HUES64 (cell line): ENCODE measurements at regions not wholly inside any gene's neighbourhood (a gene's known extent, or its start where the extent isn't known, plus 50 kb on each side); places are given as distances from the start of the nearest gene placed in this dataset.

Experiments used
- H3K27ac ChIP-seq: 2 replicates; pipeline ENCODE4 v1.7.0; 2013; ENCODE audit warnings: low read depth, low read length, inconsistent platforms
- H3K27me3 ChIP-seq: 2 replicates; pipeline ENCODE4 v1.6.1; 2013; ENCODE audit warnings: mild to moderate bottlenecking, low read length; ENCODE audit not compliant: insufficient read depth
- H3K36me3 ChIP-seq: 2 replicates; pipeline ENCODE4 v1.6.1; 2013; ENCODE audit warnings: mild to moderate bottlenecking, low read length; ENCODE audit not compliant: insufficient read depth
- H3K4me1 ChIP-seq: 2 replicates; pipeline ENCODE4 v1.6.1; 2013; ENCODE audit warnings: mild to moderate bottlenecking, low read length, moderate library complexity; ENCODE audit not compliant: insufficient read depth
- H3K4me3 ChIP-seq: 2 replicates; pipeline ENCODE4 v1.5.1; 2013; ENCODE audit warnings: mild to moderate bottlenecking, low read length, moderate library complexity
- H3K9ac ChIP-seq: 2 replicates; pipeline ENCODE4 v1.6.1; 2013; ENCODE audit warnings: mild to moderate bottlenecking, low read depth, low read length
- H3K9me3 ChIP-seq: 2 replicates; pipeline ENCODE4 v1.6.1; 2013; ENCODE audit warnings: low read depth, low read length; ENCODE audit not compliant: insufficient read depth
- WGBS: fragments of 150-250, 120-280 bp; methylation state at CpG from one replicate; pipeline ENCODE4 v1.1.7; 2013; ENCODE audit warnings: missing lambda C conversion rate; 5-methylcytosine and 5-hydroxymethylcytosine counted together

- Histone ChIP-seq H3K4me1 (peaks cover 7% of the 10 kb centered on the region), H3K27ac (no peak overlapping the region), H3K36me3 (no peaks in the 10 kb centered on the region), H3K27me3 (no peaks in the 10 kb centered on the region), H3K9ac (no peak overlapping the region), H3K9me3 (no peaks in the 10 kb centered on the region), H3K4me3 (no peak overlapping the region)
- WGBS, result 89% methylated on average over 5 of the region's 5 CpGs
Observed at GRCh38 chr4:14371131-14371530, 631.1 kb upstream of the CPEB2 start.

DNA sequence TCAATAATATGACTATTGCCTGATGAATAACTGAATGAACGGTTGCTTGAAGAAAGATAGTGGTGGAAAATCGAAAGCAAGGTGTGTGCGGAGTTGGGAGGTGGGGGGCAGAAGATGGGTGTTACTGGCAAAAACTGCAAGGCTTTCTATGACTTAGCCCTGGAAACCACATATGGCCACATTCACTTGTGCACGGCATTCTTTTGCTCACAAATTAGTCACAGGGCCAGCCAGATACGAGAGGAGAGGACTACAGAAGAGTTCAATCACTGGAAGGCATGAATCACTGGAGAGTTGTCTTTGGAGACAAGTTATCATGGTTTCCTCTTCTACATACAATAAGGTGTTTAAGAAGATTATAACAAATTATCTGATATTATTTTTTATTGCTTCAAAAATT, 626.5 kb upstream of the CPEB2 start:
- H3K9ac ChIP-seq, result no peak overlapping the region
- H3K27me3 ChIP-seq, result no peaks in the 10 kb centered on the region
- WGBS, result 95% methylated on average over 5 of the region's 5 CpGs
- no peaks in the 10 kb centered on the region for H3K9me3 ChIP-seq
- no peak overlapping the region for H3K27ac ChIP-seq
- H3K4me3 ChIP-seq, result no peak overlapping the region
- H3K36me3 ChIP-seq, result no peaks in the 10 kb centered on the region
- peaks cover 1% of the 10 kb centered on the region for H3K4me1 ChIP-seq

DNA sequence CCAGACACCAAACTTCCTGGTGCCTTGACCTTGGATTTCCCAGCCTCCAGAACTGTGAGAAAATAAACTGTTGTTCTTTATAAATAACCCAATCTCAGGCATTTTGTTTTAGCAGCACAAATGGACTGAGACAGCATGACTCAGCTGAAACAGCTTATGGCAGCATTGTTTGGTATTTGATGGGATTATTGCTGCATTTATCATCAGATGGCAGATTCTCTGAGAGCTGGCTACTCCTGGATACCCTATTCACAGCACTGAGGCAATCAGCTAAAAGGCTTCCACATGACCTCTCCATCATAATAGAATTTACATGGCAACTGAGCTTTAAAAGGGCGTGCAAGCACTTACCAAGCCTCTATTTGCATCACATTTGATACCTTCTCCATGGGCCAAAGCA, 623.1 kb upstream of the CPEB2 start:
- 90% methylated on average over 1 of the region's 1 CpG for whole genome bisulfite sequencing

GRCh38 chr4:14383652-14384051, 618.6 kb upstream of the CPEB2 start:
- 91% methylated on average over 1 of the region's 3 CpGs for WGBS
- H3K27ac ChIP-seq, result no peak overlapping the region
- no peaks in the 10 kb centered on the region for H3K36me3 ChIP-seq
- no peaks in the 10 kb centered on the region for H3K27me3 ChIP-seq
- H3K9ac ChIP-seq, result no peak overlapping the region
- H3K9me3 ChIP-seq, result no peaks in the 10 kb centered on the region
- peaks cover 4% of the 10 kb centered on the region; the same call in 1 of the 2 replicates for H3K4me1 ChIP-seq
- H3K4me3 ChIP-seq, result no peak overlapping the region

More for the DNA sequence above, 623.1 kb upstream of the CPEB2 start:
- Histone ChIP-seq H3K27me3 (no peaks in the 10 kb centered on the region), H3K4me1 (peaks cover under 1% of the 10 kb centered on the region; the same call in 1 of the 2 replicates), H3K27ac (no peak overlapping the region), H3K9ac (no peak overlapping the region), H3K4me3 (no peak overlapping the region), H3K9me3 (no peaks in the 10 kb centered on the region), H3K36me3 (no peaks in the 10 kb centered on the region)

GRCh38 chr4:14384824-14385223, 617.5 kb upstream of the CPEB2 start:
- Histone ChIP-seq H3K36me3 (no peaks in the 10 kb centered on the region), H3K27me3 (no peaks in the 10 kb centered on the region), H3K9me3 (no peaks in the 10 kb centered on the region), H3K4me3 (no peak overlapping the region), H3K4me1 (peaks cover 4% of the 10 kb centered on the region; the same call in 1 of the 2 replicates), H3K9ac (no peak overlapping the region), H3K27ac (no peak overlapping the region)
- 100% methylated on average over 1 of the region's 1 CpG for WGBS

DNA sequence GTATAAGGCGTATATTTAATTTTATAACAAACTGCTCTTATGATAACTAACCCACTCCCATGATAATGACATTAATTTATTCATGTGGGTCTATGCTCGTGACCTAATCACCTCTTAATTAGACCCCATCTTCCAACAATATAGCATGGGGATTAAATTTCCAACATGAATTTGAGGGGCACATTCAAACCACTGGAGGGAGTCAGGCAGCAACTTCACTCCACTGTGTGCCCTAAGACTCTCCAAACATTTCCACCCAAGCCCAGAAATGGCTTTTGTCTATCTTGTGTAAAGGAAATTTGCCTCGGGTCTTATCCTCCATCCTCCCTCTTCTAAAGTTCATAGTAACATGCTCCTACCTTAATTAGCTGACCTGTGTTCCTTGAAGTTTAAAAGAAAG, 616.1 kb upstream of the CPEB2 start:
- Histone ChIP-seq H3K27ac (no peak overlapping the region), H3K9me3 (no peaks in the 10 kb centered on the region), H3K27me3 (no peaks in the 10 kb centered on the region), H3K36me3 (no peaks in the 10 kb centered on the region), H3K4me3 (no peak overlapping the region), H3K4me1 (peaks cover 4% of the 10 kb centered on the region; the same call in 1 of the 2 replicates), H3K9ac (no peak overlapping the region)
- 80% methylated on average over 2 of the region's 3 CpGs for WGBS

- 92% methylated on average over 2 of the region's 2 CpGs for WGBS
- H3K27ac ChIP-seq, result no peak overlapping the region
Observed at GRCh38 chr4:14387647-14388046, 614.6 kb upstream of the CPEB2 start.

GRCh38 chr4:14392378-14392777, 609.9 kb upstream of the CPEB2 start:
- H3K9me3 ChIP-seq, result no peaks in the 10 kb centered on the region
- H3K27me3 ChIP-seq, result no peaks in the 10 kb centered on the region
- H3K9ac ChIP-seq, result no peak overlapping the region
- WGBS, result 89% methylated on average over 3 of the region's 4 CpGs
- no peak overlapping the region for H3K4me3 ChIP-seq
- H3K27ac ChIP-seq, result no peak overlapping the region
- H3K4me1 ChIP-seq, result no peaks in the 10 kb centered on the region
- H3K36me3 ChIP-seq, result no peaks in the 10 kb centered on the region

More at GRCh38 chr4:14387647-14388046, 614.6 kb upstream of the CPEB2 start:
- Histone ChIP-seq H3K27me3 (no peaks in the 10 kb centered on the region), H3K36me3 (no peaks in the 10 kb centered on the region), H3K9me3 (no peaks in the 10 kb centered on the region), H3K4me3 (no peak overlapping the region), H3K9ac (no peak overlapping the region), H3K4me1 (peaks cover 4% of the 10 kb centered on the region; the same call in 1 of the 2 replicates)

DNA sequence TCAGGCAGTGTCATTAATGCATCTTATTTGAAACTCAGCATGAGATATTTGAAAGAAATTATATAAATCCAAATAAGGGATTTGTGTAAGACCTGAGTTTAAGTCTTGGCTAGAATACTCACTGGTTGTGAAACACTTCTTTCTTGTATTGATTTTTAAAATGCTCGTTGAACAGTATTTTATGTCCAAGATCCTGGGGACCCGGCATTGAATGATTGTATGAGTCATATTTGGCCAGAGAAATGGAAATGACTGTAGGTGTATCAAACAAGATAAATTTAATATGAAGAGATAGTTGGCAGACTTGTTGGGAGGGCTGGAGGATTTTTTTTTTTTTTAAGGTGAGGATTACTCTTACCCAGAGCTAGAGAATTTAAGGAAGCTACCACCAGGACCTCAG, 606.1 kb upstream of the CPEB2 start:
- Histone ChIP-seq H3K27ac (no peak overlapping the region), H3K4me1 (no peaks in the 10 kb centered on the region), H3K4me3 (no peak overlapping the region), H3K27me3 (no peaks in the 10 kb centered on the region), H3K9me3 (no peaks in the 10 kb centered on the region), H3K9ac (no peak overlapping the region), H3K36me3 (no peaks in the 10 kb centered on the region)
- WGBS, result 91% methylated on average over 2 of the region's 2 CpGs

- no peak overlapping the region for H3K9ac ChIP-seq
- H3K4me3 ChIP-seq, result no peak overlapping the region
- no peaks in the 10 kb centered on the region; the same call in 1 of the 2 replicates for H3K4me1 ChIP-seq
- no peaks in the 10 kb centered on the region for H3K27me3 ChIP-seq
- no peak overlapping the region for H3K27ac ChIP-seq
- no peaks in the 10 kb centered on the region for H3K36me3 ChIP-seq
- no peaks in the 10 kb centered on the region for H3K9me3 ChIP-seq
Observed at GRCh38 chr4:14399848-14400247, 602.4 kb upstream of the CPEB2 start.

- Histone ChIP-seq H3K27me3 (no peaks in the 10 kb centered on the region), H3K4me1 (peaks cover under 1% of the 10 kb centered on the region; the same call in 1 of the 2 replicates), H3K27ac (no peak overlapping the region), H3K9ac (no peak overlapping the region), H3K36me3 (no peaks in the 10 kb centered on the region), H3K9me3 (no peaks in the 10 kb centered on the region), H3K4me3 (no peak overlapping the region)
Observed at GRCh38 chr4:14400307-14400706, 602.0 kb upstream of the CPEB2 start.

DNA sequence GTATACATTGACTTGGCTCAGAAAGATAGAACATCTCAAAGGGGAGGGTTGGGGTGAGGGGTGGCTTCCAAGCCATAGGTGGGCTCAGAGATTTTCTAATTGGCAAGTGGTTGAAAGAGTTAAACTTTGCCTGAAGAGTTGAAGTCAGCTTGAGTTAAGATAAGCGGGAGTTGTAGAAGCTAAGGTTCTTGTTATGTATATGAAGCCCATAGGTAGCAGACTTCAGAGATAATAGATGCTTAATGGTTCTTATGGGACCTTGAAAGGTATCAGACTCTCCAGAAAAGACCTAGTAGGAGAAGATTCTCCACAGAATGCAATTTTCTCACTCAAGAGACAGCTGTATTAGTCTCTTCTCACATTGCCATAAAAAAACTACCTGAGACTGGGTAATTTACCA, 599.1 kb upstream of the CPEB2 start:
- Histone ChIP-seq H3K27ac (no peak overlapping the region; the same call in 1 of the 2 replicates), H3K4me1 (peaks cover 3% of the 10 kb centered on the region; the same call in 1 of the 2 replicates), H3K4me3 (no peak overlapping the region), H3K36me3 (no peaks in the 10 kb centered on the region), H3K27me3 (no peaks in the 10 kb centered on the region), H3K9me3 (no peaks in the 10 kb centered on the region), H3K9ac (no peak overlapping the region)
- WGBS, result 7% methylated on average over 1 of the region's 1 CpG
